H9 (cell line): ENCODE measurements at regions not wholly inside any gene's neighbourhood (a gene's known extent, or its start where the extent isn't known, plus 50 kb on each side); places are given as distances from the start of the nearest gene placed in this dataset.

Experiments
- DNase-seq: peaks from one replicate; pipeline ENCODE4 v3.0.0-alpha.2; 2017
- H2AFZ ChIP-seq: one replicate; pipeline ENCODE4 v1.6.1; 2013; ENCODE audit warnings: mild to moderate bottlenecking, low read length, control low read depth, moderate library complexity
- H2AK5ac ChIP-seq: 2 replicates; pipeline ENCODE4 v1.6.1; 2013; ENCODE audit warnings: low read length, control low read depth, mixed read lengths; ENCODE audit not compliant: insufficient read length
- H2BK120ac ChIP-seq: one replicate; pipeline ENCODE4 v1.6.1; 2013; ENCODE audit warnings: low read depth, mild to moderate bottlenecking, low read length, control low read depth, inconsistent platforms; ENCODE audit not compliant: poor library complexity, severe bottlenecking
- H2BK12ac ChIP-seq: 2 replicates; pipeline ENCODE4 v1.6.1; 2013; ENCODE audit warnings: low read length, control low read depth, mixed read lengths, low read depth; ENCODE audit not compliant: insufficient read length
- H2BK15ac ChIP-seq: 2 replicates; pipeline ENCODE4 v1.6.1; 2013; ENCODE audit warnings: low read depth, low read length, control low read depth
- H2BK20ac ChIP-seq: one replicate; pipeline ENCODE4 v1.6.1; 2013; ENCODE audit warnings: low read depth, mild to moderate bottlenecking, low read length, control low read depth, inconsistent platforms; ENCODE audit not compliant: poor library complexity, severe bottlenecking
- H2BK5ac ChIP-seq: 2 replicates; pipeline ENCODE4 v1.6.1; 2013; ENCODE audit warnings: low read length, control low read depth, mixed read lengths; ENCODE audit not compliant: insufficient read length
- H3K14ac ChIP-seq: 2 replicates; pipeline ENCODE4 v1.6.1; 2013; ENCODE audit warnings: low read length, control low read depth; ENCODE audit not compliant: insufficient read depth
- H3K18ac ChIP-seq: 2 replicates; pipeline ENCODE4 v1.6.1; 2013; ENCODE audit warnings: low read depth, mild to moderate bottlenecking, mixed read lengths, low read length, control low read depth; ENCODE audit not compliant: insufficient read length
- H3K23ac ChIP-seq: 2 replicates; pipeline ENCODE4 v1.6.1; 2013; ENCODE audit warnings: low read length, control low read depth, mixed read lengths, low read depth; ENCODE audit not compliant: insufficient read length
- H3K23me2 ChIP-seq: 2 replicates; pipeline ENCODE4 v1.6.1; 2013; ENCODE audit warnings: low read depth, mild to moderate bottlenecking, mixed read lengths, low read length, control low read depth; ENCODE audit not compliant: insufficient read length, poor library complexity, severe bottlenecking
- H3K27ac ChIP-seq: 2 replicates; pipeline ENCODE4 v1.5.1; 2013; ENCODE audit warnings: low read length, control low read depth, mixed read lengths, low read depth; ENCODE audit not compliant: insufficient read length
- H3K27me3 ChIP-seq: 2 replicates; pipeline ENCODE4 v1.6.1; 2013; ENCODE audit warnings: low read length, control low read depth, inconsistent platforms; ENCODE audit not compliant: insufficient read depth
- H3K4ac ChIP-seq: 2 replicates; pipeline ENCODE4 v1.6.1; 2013; ENCODE audit warnings: low read depth, mild to moderate bottlenecking, control low read depth, inconsistent platforms, low read length, moderate library complexity
- H3K4me1 ChIP-seq: 2 replicates; pipeline ENCODE4 v1.6.1; 2013; ENCODE audit warnings: low read length, control low read depth, inconsistent platforms; ENCODE audit not compliant: insufficient read depth
- H3K4me2 ChIP-seq: 2 replicates; pipeline ENCODE4 v1.6.1; 2013; ENCODE audit warnings: low read length, control low read depth, mixed read lengths; ENCODE audit not compliant: insufficient read length, insufficient read depth
- H3K56ac ChIP-seq: 2 replicates; pipeline ENCODE4 v1.6.1; 2013; ENCODE audit warnings: low read depth, mild to moderate bottlenecking, mixed read lengths, low read length, control low read depth; ENCODE audit not compliant: insufficient read length
- H3K79me1 ChIP-seq: 2 replicates; pipeline ENCODE4 v1.6.1; 2013; ENCODE audit warnings: low read depth, mild to moderate bottlenecking, moderate library complexity, low read length, control low read depth, inconsistent platforms; ENCODE audit not compliant: insufficient read depth, poor library complexity, severe bottlenecking
- H3K79me2 ChIP-seq: 2 replicates; pipeline ENCODE4 v1.6.1; 2013; ENCODE audit warnings: low read length, control low read depth, inconsistent platforms; ENCODE audit not compliant: insufficient read depth
- H3K9ac ChIP-seq: 2 replicates; pipeline ENCODE4 v1.6.1; 2013; ENCODE audit warnings: low read length, control low read depth, mixed read lengths; ENCODE audit not compliant: insufficient read length; ENCODE audit errors: extremely low read depth
- H3K9me3 ChIP-seq: one replicate; pipeline ENCODE4 v1.6.1; 2013; ENCODE audit warnings: low read depth, low read length, inconsistent platforms; ENCODE audit not compliant: control insufficient read depth
- H3T11ph ChIP-seq: one replicate; pipeline ENCODE4 v1.6.1; 2013; ENCODE audit warnings: mild to moderate bottlenecking, low read length, control low read depth, inconsistent platforms
- H4K20me1 ChIP-seq: one replicate; pipeline ENCODE4 v1.6.1; 2013; ENCODE audit not compliant: control insufficient read depth, insufficient read length, insufficient read depth
- H4K5ac ChIP-seq: 2 replicates; pipeline ENCODE4 v1.6.1; 2013; ENCODE audit warnings: low read depth, mild to moderate bottlenecking, mixed read lengths, low read length, control low read depth; ENCODE audit not compliant: insufficient read length
- H4K8ac ChIP-seq: replicated peaks from 2 replicates; pipeline ENCODE4 v1.6.1; 2013; ENCODE audit warnings: low read length, control low read depth, mixed read lengths, low read depth; ENCODE audit not compliant: insufficient read length
- H4K91ac ChIP-seq: 2 replicates; pipeline ENCODE4 v1.6.1; 2013; ENCODE audit warnings: low read depth, mild to moderate bottlenecking, moderate library complexity, mixed read lengths, low read length, control low read depth; ENCODE audit not compliant: insufficient read length
- H3K27ac Mint-ChIP-seq, 3 experiments: 2 replicates in 2 of 3; 3 replicates in 1 of 3; pipeline ENCODE4 v1.8.0; 2020 to 2021; ENCODE audit warnings: mixed read lengths in 3 of 3, mild to moderate bottlenecking in 1 of 3, moderate library complexity in 1 of 3
- H3K27me3 Mint-ChIP-seq: 2 replicates; pipeline ENCODE4 v1.8.0; 2021; ENCODE audit warnings: low read depth, mild to moderate bottlenecking, moderate library complexity, mixed read lengths
- H3K36me3 Mint-ChIP-seq, 3 experiments: 2 replicates in 2 of 3; 3 replicates in 1 of 3; pipeline ENCODE4 v1.8.0; 2020 to 2021; ENCODE audit warnings: low read depth in 3 of 3, mixed read lengths in 3 of 3; ENCODE audit not compliant: insufficient read depth in 1 of 3
- H3K4me1 Mint-ChIP-seq, 2 experiments: 2 replicates each; pipeline ENCODE4 v1.8.0; 2020; ENCODE audit warnings: mixed read lengths in 2 of 2
- H3K4me3 Mint-ChIP-seq, 2 experiments: 2 replicates in 1 of 2; 3 replicates in 1 of 2; pipeline ENCODE4 v1.8.0; 2020 to 2021; ENCODE audit warnings: mild to moderate bottlenecking in 2 of 2, mixed read lengths in 2 of 2, moderate library complexity in 1 of 2
- H3K9me3 Mint-ChIP-seq, 2 experiments: 2 replicates in 1 of 2; 3 replicates in 1 of 2; pipeline ENCODE4 v1.8.0; 2020; ENCODE audit warnings: mild to moderate bottlenecking in 2 of 2, mixed read lengths in 2 of 2, moderate library complexity in 1 of 2
- CTCF ChIP-seq: fragments of 200-600 bp; sonication (generic); conservative IDR thresholded peaks from 3 replicates; pipeline ENCODE4 v1.8.0; 2021; ENCODE audit warnings: antibody characterized with exemption, mild to moderate bottlenecking
- WGBS: extraction: QIAGEN DNeasy Blood & Tissue Kit; methylation state at CpG from one replicate; pipeline ENCODE4 v1.1.7; 2013; ENCODE audit warnings: missing lambda C conversion rate, low lambda C conversion rate, mixed read lengths; ENCODE audit not compliant: insufficient read length; ENCODE audit errors: extremely low coverage; 5-methylcytosine and 5-hydroxymethylcytosine counted together

- no peaks in the 10 kb centered on the region; the same call in 1 of the 2 replicates for H3K27me3 ChIP-seq
- no CpG with 5 or more reads among the region's 19 CpGs for WGBS
- H3K23me2 ChIP-seq: no peaks in the 10 kb centered on the region
- Mint-ChIP-seq H3K36me3 (no peaks in the 10 kb centered on the region; a peak in 1 of 7 replicates), H3K9me3 (no peaks in the 10 kb centered on the region; a peak in 1 of 5 replicates), H3K4me1 (no peaks in the 10 kb centered on the region), H3K27ac (no peak overlapping the region), H3K4me3 (no peak overlapping the region), H3K27me3 (peaks cover 14% of the 10 kb centered on the region)
- H3K14ac ChIP-seq: no peak overlapping the region
- H2BK15ac ChIP-seq: no peak overlapping the region
- H2BK20ac ChIP-seq: no peak overlapping the region
- H3K79me1 ChIP-seq: no peaks in the 10 kb centered on the region
- H2AFZ ChIP-seq: no peak overlapping the region
- no peak overlapping the region for H2AK5ac ChIP-seq
- H3K79me2 ChIP-seq: no peaks in the 10 kb centered on the region
- H3K27ac ChIP-seq: no peak overlapping the region
- no peak overlapping the region for H3T11ph ChIP-seq
- H4K5ac ChIP-seq: no peak overlapping the region
- no peaks in the 10 kb centered on the region for H3K4me1 ChIP-seq
- H4K91ac ChIP-seq: no peak overlapping the region
- H2BK12ac ChIP-seq: no peak overlapping the region
- H3K9me3 ChIP-seq: no peaks in the 10 kb centered on the region
- no peak overlapping the region for H3K23ac ChIP-seq
- H3K4me2 ChIP-seq: no peak overlapping the region
- H3K9ac ChIP-seq: no peak overlapping the region
- no peak overlapping the region for H2BK120ac ChIP-seq
- no peak overlapping the region for H4K8ac ChIP-seq
- no peak overlapping the region for H2BK5ac ChIP-seq
- TF ChIP-seq CTCF: no peak
- no peak overlapping the region for H3K18ac ChIP-seq
- H3K56ac ChIP-seq: no peak overlapping the region
- DNase-seq: no peak
- H3K4ac ChIP-seq: no peak overlapping the region
- no peaks in the 10 kb centered on the region for H4K20me1 ChIP-seq
Observed at GRCh38 chr10:78950656-78951587, 117.8 kb upstream of the ZMIZ1 start.
